LNCAP (cell line): ENCODE measurements at regions not wholly inside any gene's neighbourhood (a gene's known extent, or its start where the extent isn't known, plus 50 kb on each side); places are given as distances from the start of the nearest gene placed in this dataset.

ENCODE experiments used
- CTCF ChIP-seq: fragments of 450-650 bp; IDR thresholded peaks from 2 replicates; pipeline ENCODE4 v1.5.1; 2017; ENCODE audit warnings: mild to moderate bottlenecking

- TF ChIP-seq CTCF = no peak
Measured at GRCh38 chr12:124517260-124518050, 50.0 kb downstream of the NCOR2 start.

- no peak for TF ChIP-seq CTCF
Measured at GRCh38 chr12:124516850-124517249, 50.6 kb downstream of the NCOR2 start.

GRCh38 chr12:124515981-124516380 is 51.4 kb downstream of the NCOR2 start:
- no peak for TF ChIP-seq CTCF

GRCh38 chr12:124514996-124515932 is 52.1 kb downstream of the NCOR2 start:
- no peak for TF ChIP-seq CTCF

- TF ChIP-seq CTCF = no peak
Measured at GRCh38 chr12:124514145-124514995, 53.0 kb downstream of the NCOR2 start.

- no peak for TF ChIP-seq CTCF
Measured at GRCh38 chr12:124513297-124513867, 54.0 kb downstream of the NCOR2 start.
